B cell (primary cell): ENCODE measurements at regions not wholly inside any gene's neighbourhood (a gene's known extent, or its start where the extent isn't known, plus 50 kb on each side); places are given as distances from the start of the nearest gene placed in this dataset.

Experiments used
- ATAC-seq: fragments of 200-7000 bp; cut with Tn5 transposase; one replicate; pipeline ENCODE4 v1.10.0; 2021; ENCODE audit warnings: low read depth, mild to moderate bottlenecking, moderate number of reproducible peaks, moderate library complexity
- CTCF ChIA-PET: fragments of 350-600 bp; sonication (Branson Sonifier 250); formaldehyde crosslinking; loops from one replicate; lab custom pipeline; 2021; ENCODE audit warnings: antibody characterized with exemption, inconsistent platforms; lab: Charles Lee
- POLR2A ChIA-PET: fragments of 350-600 bp; sonication (Branson Sonifier 250); formaldehyde crosslinking; loops from one replicate; lab custom pipeline; 2021; ENCODE audit warnings: antibody characterized with exemption; lab: Charles Lee
- DNase-seq: peaks from one replicate; pipeline ENCODE4 v3.0.0; 2013
- H2AFZ ChIP-seq: 2 replicates; pipeline ENCODE4 v1.6.1; 2012; ENCODE audit warnings: mild to moderate bottlenecking, low read depth, low read length; ENCODE audit not compliant: insufficient read depth, poor library complexity, severe bottlenecking
- H3K27ac ChIP-seq, 2 donors: 1 replicate in 1 of 2; 2 replicates in 1 of 2; pipeline ENCODE4 v1.5.1; 2012 to 2013; ENCODE audit warnings: low read length in 2 of 2, mild to moderate bottlenecking in 2 of 2, moderate library complexity in 1 of 2
- H3K27me3 ChIP-seq, 4 experiments: fragments of 200-600 bp in 1 of 4; sonication (generic) in 1 of 4; replicated peaks in 1 of 4; 1 replicate in 2 of 4; 2 replicates in 2 of 4; pipeline versions ENCODE4 v1.6.1 to v1.7.0; 2013 to 2016; ENCODE audit warnings: low read length in 3 of 4, mild to moderate bottlenecking in 2 of 4, mixed read lengths in 1 of 4, moderate library complexity in 1 of 4; ENCODE audit not compliant: insufficient read depth in 4 of 4, control insufficient read depth in 3 of 4; ENCODE audit errors: control extremely low read depth in 1 of 4
- H3K36me3 ChIP-seq, 2 experiments: replicated peaks in 1 of 2; 1 replicate in 1 of 2; 2 replicates in 1 of 2; pipeline versions ENCODE4 v1.6.1 to v1.7.1; 2013; ENCODE audit warnings: low read length in 1 of 2; ENCODE audit not compliant: insufficient read depth in 2 of 2, control insufficient read depth in 1 of 2; ENCODE audit errors: control extremely low read depth in 1 of 2, extremely low read depth in 1 of 2
- H3K4me1 ChIP-seq, 2 donors: fragments of 200-600 bp in 1 of 2; sonication (generic) in 1 of 2; 1 replicate in 1 of 2; 2 replicates in 1 of 2; pipeline versions ENCODE4 v1.5.1 to v1.6.1; 2013 to 2017; ENCODE audit warnings: low read length in 2 of 2; ENCODE audit not compliant: control insufficient read depth in 2 of 2, insufficient read depth in 2 of 2
- H3K4me2 ChIP-seq: replicated peaks from 2 replicates; pipeline ENCODE3; 2012; ENCODE audit warnings: mild to moderate bottlenecking, low read depth, low read length; ENCODE audit not compliant: poor library complexity, severe bottlenecking
- H3K4me3 ChIP-seq, 5 experiments: fragments of 200-600 bp in 1 of 5; sonication (generic) in 1 of 5; 1 replicate in 3 of 5; 2 replicates in 2 of 5; pipeline versions ENCODE4 v1.5.1 to v1.7.0; 2011 to 2016; ENCODE audit warnings: low read length in 4 of 5, mild to moderate bottlenecking in 4 of 5, low read depth in 2 of 5, control low read depth in 1 of 5, moderate library complexity in 1 of 5; ENCODE audit not compliant: insufficient read depth in 1 of 5; ENCODE audit errors: control extremely low read depth in 1 of 5, extremely low read depth in 1 of 5
- H3K79me2 ChIP-seq: fragments of 200-600 bp; sonication (generic); one replicate; pipeline ENCODE4 v1.6.0; 2016; ENCODE audit warnings: low read length; ENCODE audit not compliant: control insufficient read depth, insufficient read depth
- H3K9ac ChIP-seq: fragments of 200-600 bp; sonication (generic); 2 replicates; pipeline ENCODE4 v1.6.1; 2017; ENCODE audit warnings: mild to moderate bottlenecking, low read length, moderate library complexity
- H3K9me3 ChIP-seq, 3 donors: one replicate each; pipeline versions ENCODE4 v1.6.1 to v1.7.1; 2013; ENCODE audit warnings: low read length in 2 of 3; ENCODE audit not compliant: control insufficient read depth in 2 of 3, insufficient read depth in 1 of 3; ENCODE audit errors: control extremely low read depth in 1 of 3
- H4K20me1 ChIP-seq: 2 replicates; pipeline ENCODE4 v1.6.0; 2012; ENCODE audit warnings: mild to moderate bottlenecking, low read length; ENCODE audit not compliant: insufficient read depth, control insufficient read depth, poor library complexity, severe bottlenecking
- H3K27ac Mint-ChIP-seq: one replicate; pipeline ENCODE4 v1.8.0; 2021; ENCODE audit warnings: mixed read lengths
- H3K27me3 Mint-ChIP-seq: one replicate; pipeline ENCODE4 v1.8.0; 2021; ENCODE audit warnings: mixed read lengths
- H3K4me1 Mint-ChIP-seq: one replicate; pipeline ENCODE4 v1.8.0; 2021; ENCODE audit warnings: mixed read lengths
- H3K4me3 Mint-ChIP-seq: one replicate; pipeline ENCODE4 v1.8.0; 2021; ENCODE audit warnings: mixed read lengths
- H3K9me3 Mint-ChIP-seq: one replicate; pipeline ENCODE4 v1.8.0; 2022; ENCODE audit warnings: mixed read lengths; ENCODE audit not compliant: insufficient read depth
- EZH2 ChIP-seq: IDR thresholded peaks from 2 replicates; pipeline ENCODE4 v1.6.1; 2012; ENCODE audit warnings: borderline replicate concordance, low read depth, mild to moderate bottlenecking, moderate library complexity, low read length; ENCODE audit not compliant: insufficient read depth, poor library complexity, severe bottlenecking
- WGBS: methylation state at CpG from one replicate; pipeline ENCODE4 v1.1.5; 2013; ENCODE audit warnings: missing lambda C conversion rate; ENCODE audit not compliant: insufficient coverage; 5-methylcytosine and 5-hydroxymethylcytosine counted together
- intact Hi-C: fragments of 100-400 bp; cut with micrococcal nuclease; formaldehyde crosslinking; loops from one replicate; pipeline ENCODE4 v1.10.0; 2022
- TF ChIP-seq, protein P1 (sequence below): fragments of 200-600 bp; IDR thresholded peaks from one replicate; pipeline ENCODE4 v1.8.0; 2022; ENCODE audit warnings: antibody characterized with exemption, mild to moderate bottlenecking

DNA sequence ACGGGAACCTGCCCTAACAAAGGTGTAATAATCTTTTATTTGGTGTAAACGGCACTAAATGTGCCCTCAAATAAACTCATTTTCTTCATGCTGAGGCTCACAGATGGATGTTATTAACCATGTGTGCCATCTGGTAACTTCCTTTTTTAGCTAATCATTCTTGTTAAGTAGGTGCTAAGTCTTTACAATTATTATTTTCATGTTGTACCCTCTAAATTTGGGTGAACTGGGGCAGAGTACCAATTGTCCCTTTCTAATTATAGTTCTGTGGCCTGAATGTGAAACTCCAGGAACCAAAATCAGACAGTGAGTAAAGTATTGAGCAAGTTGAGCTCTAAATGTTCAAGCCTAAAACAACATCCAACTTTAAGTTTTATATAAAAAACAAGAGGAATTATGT is 220.7 kb upstream of the CADM2 start:
- no peak overlapping the region for H3K4me3 Mint-ChIP-seq
- TF ChIP-seq, protein P1, sequence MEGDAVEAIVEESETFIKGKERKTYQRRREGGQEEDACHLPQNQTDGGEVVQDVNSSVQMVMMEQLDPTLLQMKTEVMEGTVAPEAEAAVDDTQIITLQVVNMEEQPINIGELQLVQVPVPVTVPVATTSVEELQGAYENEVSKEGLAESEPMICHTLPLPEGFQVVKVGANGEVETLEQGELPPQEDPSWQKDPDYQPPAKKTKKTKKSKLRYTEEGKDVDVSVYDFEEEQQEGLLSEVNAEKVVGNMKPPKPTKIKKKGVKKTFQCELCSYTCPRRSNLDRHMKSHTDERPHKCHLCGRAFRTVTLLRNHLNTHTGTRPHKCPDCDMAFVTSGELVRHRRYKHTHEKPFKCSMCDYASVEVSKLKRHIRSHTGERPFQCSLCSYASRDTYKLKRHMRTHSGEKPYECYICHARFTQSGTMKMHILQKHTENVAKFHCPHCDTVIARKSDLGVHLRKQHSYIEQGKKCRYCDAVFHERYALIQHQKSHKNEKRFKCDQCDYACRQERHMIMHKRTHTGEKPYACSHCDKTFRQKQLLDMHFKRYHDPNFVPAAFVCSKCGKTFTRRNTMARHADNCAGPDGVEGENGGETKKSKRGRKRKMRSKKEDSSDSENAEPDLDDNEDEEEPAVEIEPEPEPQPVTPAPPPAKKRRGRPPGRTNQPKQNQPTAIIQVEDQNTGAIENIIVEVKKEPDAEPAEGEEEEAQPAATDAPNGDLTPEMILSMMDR, result no peak
- TF ChIP-seq EZH2, result no peak
- H3K9me3 Mint-ChIP-seq, result no peaks in the 10 kb centered on the region
- H3K27ac Mint-ChIP-seq, result no peak overlapping the region
- DNase-seq (no peak), ATAC-seq (no peak)
- CTCF ChIA-PET, result no interaction called here
- Histone ChIP-seq H3K79me2 (no peaks in the 10 kb centered on the region), H3K27ac (no peak overlapping the region), H3K4me3 (no peak overlapping the region), H3K9me3 (peaks cover 0 to 1% (median 0%) of the 10 kb centered on the region in 3 donors), H4K20me1 (no peaks in the 10 kb centered on the region), H3K4me1 (no peaks in the 10 kb centered on the region), H3K27me3 (no peaks in the 10 kb centered on the region), H3K36me3 (no peaks in the 10 kb centered on the region), H3K9ac (no peak overlapping the region), H2AFZ (no peak overlapping the region), H3K4me2 (no peak overlapping the region)
- intact Hi-C loops, result no loop called here
- POLR2A ChIA-PET, result no interaction called here
- no peaks in the 10 kb centered on the region for H3K27me3 Mint-ChIP-seq
- WGBS, result no CpG with 5 or more reads among the region's 2 CpGs
- peaks cover 4% of the 10 kb centered on the region for H3K4me1 Mint-ChIP-seq

DNA sequence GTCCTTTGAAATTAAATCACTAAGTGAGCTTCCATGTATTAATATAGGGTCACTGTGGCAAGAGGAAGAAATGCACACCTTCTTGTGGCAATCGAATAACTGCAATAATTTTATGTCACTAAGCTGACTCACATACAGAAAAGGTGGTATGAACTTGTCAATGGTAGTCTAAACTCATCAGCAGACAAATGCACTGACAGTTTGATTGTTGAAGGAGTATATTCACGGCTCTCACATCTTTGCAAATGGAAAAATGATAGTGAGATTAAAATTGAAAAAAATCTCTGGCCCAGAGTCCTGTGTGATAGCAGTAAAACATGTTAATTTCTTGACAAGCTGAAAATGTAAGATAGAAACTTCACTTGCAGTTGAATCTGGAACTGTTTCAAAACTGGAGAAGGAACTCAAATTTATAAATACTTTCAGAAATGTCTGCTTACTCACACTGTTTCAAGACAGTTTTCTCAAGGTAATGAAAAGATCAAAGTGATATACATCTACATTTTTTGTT is 215.8 kb upstream of the CADM2 start:
- Mint-ChIP-seq H3K27me3 (no peaks in the 10 kb centered on the region), H3K27ac (no peak overlapping the region), H3K9me3 (peaks cover 3% of the 10 kb centered on the region), H3K4me3 (no peak overlapping the region), H3K4me1 (no peaks in the 10 kb centered on the region)
- H3K27ac ChIP-seq, result no peak overlapping the region
- ChIA-PET CTCF (no interaction called here), POLR2A (no interaction called here)
- no peak overlapping the region for H3K4me2 ChIP-seq
- no peaks in the 10 kb centered on the region for H3K9me3 ChIP-seq
- no peaks in the 10 kb centered on the region for H3K27me3 ChIP-seq
- no peaks in the 10 kb centered on the region for H4K20me1 ChIP-seq
- H2AFZ ChIP-seq, result no peak overlapping the region
- no peak overlapping the region for H3K9ac ChIP-seq
- H3K4me1 ChIP-seq, result no peaks in the 10 kb centered on the region
- intact Hi-C loops, result no loop called here
- ATAC-seq (no peak), DNase-seq (no peak)
- no peak overlapping the region for H3K4me3 ChIP-seq
- H3K36me3 ChIP-seq, result no peaks in the 10 kb centered on the region
- H3K79me2 ChIP-seq, result no peaks in the 10 kb centered on the region
- WGBS, result no CpG with 5 or more reads among the region's 2 CpGs
- no peak for TF ChIP-seq EZH2
- TF ChIP-seq, protein P1, result no peak
